MG63 (cell line): ENCODE measurements at regions not wholly inside any gene's neighbourhood (a gene's known extent, or its start where the extent isn't known, plus 50 kb on each side); places are given as distances from the start of the nearest gene placed in this dataset.

Source experiments
- DNase-seq: peaks from one replicate; pipeline ENCODE4 v3.0.0-alpha.2; 2020
- H3K27me3 ChIP-seq: fragments of 250-450 bp; sonication (Bioruptor Pico); 2 replicates; pipeline ENCODE4 v1.5.1; 2020; ENCODE audit warnings: mild to moderate bottlenecking, moderate library complexity
- H3K36me3 ChIP-seq: fragments of 250-450 bp; sonication (Bioruptor Pico); 2 replicates; pipeline ENCODE4 v1.5.1; 2020; ENCODE audit warnings: mild to moderate bottlenecking, moderate library complexity
- H3K4me3 ChIP-seq: fragments of 250-450 bp; sonication (Bioruptor Pico); 2 replicates; pipeline ENCODE4 v1.5.1; 2020; ENCODE audit warnings: mild to moderate bottlenecking, moderate library complexity
- H3K9me3 ChIP-seq: fragments of 250-450 bp; sonication (Bioruptor Pico); 2 replicates; pipeline ENCODE4 v1.5.1; 2020; ENCODE audit warnings: mild to moderate bottlenecking, moderate library complexity

- Histone ChIP-seq H3K36me3 (no peaks in the 10 kb centered on the region), H3K4me3 (no peak overlapping the region), H3K27me3 (peaks cover 3% of the 10 kb centered on the region; the same call in 1 of the 2 replicates), H3K9me3 (no peaks in the 10 kb centered on the region)
- no peak for DNase-seq
These were observed 203.8 kb upstream of the HES1 start for GRCh38 chr3:193932136-193932535.

- no peak for DNase-seq
- no peaks in the 10 kb centered on the region for H3K9me3 ChIP-seq
- H3K4me3 ChIP-seq, result no peak overlapping the region
- H3K36me3 ChIP-seq, result no peaks in the 10 kb centered on the region
- peaks cover 3% of the 10 kb centered on the region; the same call in 1 of the 2 replicates for H3K27me3 ChIP-seq
These were observed 203.4 kb upstream of the HES1 start for GRCh38 chr3:193932576-193932975.

- DNase-seq, result no peak
- Histone ChIP-seq H3K27me3 (peaks cover 3% of the 10 kb centered on the region; the same call in 1 of the 2 replicates), H3K36me3 (no peaks in the 10 kb centered on the region), H3K9me3 (no peaks in the 10 kb centered on the region), H3K4me3 (no peak overlapping the region)
These were observed 202.5 kb upstream of the HES1 start for GRCh38 chr3:193933451-193933850.

DNA sequence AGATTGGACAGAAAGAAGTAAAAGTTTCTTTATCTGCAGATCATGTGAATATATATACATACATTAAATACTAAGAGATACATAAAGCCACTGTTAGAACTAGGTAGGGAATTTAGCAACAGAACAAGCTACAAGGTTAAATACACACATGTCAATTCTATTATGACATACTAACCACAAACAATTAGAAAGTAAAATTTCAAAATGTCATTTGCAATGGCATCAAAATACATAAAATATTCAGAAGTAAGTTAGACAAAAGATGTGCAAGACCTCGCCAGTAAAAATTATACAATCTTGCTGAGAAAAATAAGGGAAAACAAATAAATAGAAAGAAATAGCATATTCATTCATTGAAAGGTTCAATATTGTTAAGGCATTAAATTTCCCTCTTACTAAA is 200.0 kb upstream of the HES1 start:
- no peaks in the 10 kb centered on the region for H3K9me3 ChIP-seq

GRCh38 chr3:193938613-193939012 is 197.3 kb upstream of the HES1 start:
- H3K4me3 ChIP-seq, result no peak overlapping the region
- no peak for DNase-seq
- H3K36me3 ChIP-seq, result no peaks in the 10 kb centered on the region
- no peaks in the 10 kb centered on the region for H3K9me3 ChIP-seq
- H3K27me3 ChIP-seq, result peaks cover 3% of the 10 kb centered on the region; the same call in 1 of the 2 replicates

More for the DNA sequence above, 200.0 kb upstream of the HES1 start:
- no peaks in the 10 kb centered on the region for H3K36me3 ChIP-seq
- DNase-seq, result no peak
- H3K27me3 ChIP-seq, result peaks cover 3% of the 10 kb centered on the region; the same call in 1 of the 2 replicates
- no peak overlapping the region for H3K4me3 ChIP-seq

DNA sequence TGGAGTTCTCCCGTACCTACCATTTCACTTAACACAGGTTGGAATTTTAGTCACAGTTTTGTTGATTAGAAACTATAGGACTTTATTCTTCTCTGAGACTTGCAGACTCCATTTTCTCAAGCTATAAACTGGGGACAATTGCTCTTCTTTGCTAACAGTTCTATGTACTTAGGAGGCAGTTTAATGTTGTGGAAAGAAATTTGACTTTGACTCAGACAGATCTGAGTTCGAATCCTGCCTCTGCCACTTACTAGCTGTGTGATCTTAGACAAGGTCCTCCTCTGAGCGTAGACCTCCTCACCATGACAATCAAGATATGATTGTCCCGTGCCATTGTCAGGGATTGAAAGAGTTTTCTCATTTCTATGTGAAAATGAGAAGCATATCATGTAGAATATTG is 196.4 kb upstream of the HES1 start:
- no peak for DNase-seq
- Histone ChIP-seq H3K27me3 (peaks cover 3% of the 10 kb centered on the region; the same call in 1 of the 2 replicates), H3K4me3 (no peak overlapping the region), H3K36me3 (no peaks in the 10 kb centered on the region), H3K9me3 (no peaks in the 10 kb centered on the region)

DNA sequence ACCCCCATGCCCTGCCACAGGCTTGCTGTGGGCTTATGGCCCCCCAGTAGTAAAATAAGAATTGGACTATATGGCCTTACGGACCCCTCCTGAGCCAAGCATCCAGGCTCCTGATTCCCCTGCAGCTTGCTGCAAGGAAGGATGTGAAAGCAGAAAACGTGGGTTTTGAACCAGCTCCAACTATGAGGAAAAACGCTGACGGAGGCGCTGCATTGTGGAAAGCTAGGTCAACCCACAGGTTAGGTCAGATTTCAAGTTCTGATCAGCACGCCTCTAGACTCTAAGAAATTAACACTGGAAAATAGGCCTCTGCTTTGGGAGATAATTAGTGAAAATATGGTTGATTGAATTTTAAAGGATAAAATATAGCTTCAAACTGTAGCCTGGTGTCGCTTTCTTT is 195.4 kb upstream of the HES1 start:
- no peaks in the 10 kb centered on the region for H3K36me3 ChIP-seq
- H3K9me3 ChIP-seq, result no peaks in the 10 kb centered on the region
- H3K27me3 ChIP-seq, result peaks cover 3% of the 10 kb centered on the region; the same call in 1 of the 2 replicates
- no peak for DNase-seq
- H3K4me3 ChIP-seq, result no peak overlapping the region

DNA sequence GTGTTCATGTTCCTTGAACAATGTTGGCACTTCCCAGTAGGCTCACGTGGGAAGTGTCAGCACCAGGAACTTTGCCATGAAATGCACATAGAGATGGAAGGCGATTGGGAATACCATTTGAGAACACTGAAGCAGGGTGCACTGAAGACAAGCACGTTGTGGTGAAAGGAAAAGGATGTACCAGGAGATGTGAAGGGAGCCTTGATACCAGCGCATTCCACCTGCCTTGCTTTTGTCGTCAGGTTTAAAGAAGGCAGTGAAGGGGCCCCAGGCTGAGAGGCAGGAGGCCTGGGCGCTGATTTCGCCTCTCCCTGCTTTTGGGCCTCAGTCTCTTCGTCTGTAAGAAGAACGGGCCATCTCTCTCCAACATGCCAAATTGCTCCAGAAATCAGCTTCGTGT is 194.5 kb upstream of the HES1 start:
- DNase-seq, result no peak
- Histone ChIP-seq H3K4me3 (no peak overlapping the region), H3K9me3 (no peaks in the 10 kb centered on the region), H3K27me3 (peaks cover 3% of the 10 kb centered on the region), H3K36me3 (no peaks in the 10 kb centered on the region)

GRCh38 chr3:193942516-193943055 is 193.4 kb upstream of the HES1 start:
- H3K4me3 ChIP-seq, result no peak overlapping the region
- no peaks in the 10 kb centered on the region; the same call in 1 of the 2 replicates for H3K27me3 ChIP-seq
- no peaks in the 10 kb centered on the region for H3K9me3 ChIP-seq
- no peaks in the 10 kb centered on the region for H3K36me3 ChIP-seq
- DNase-seq, result no peak

DNA sequence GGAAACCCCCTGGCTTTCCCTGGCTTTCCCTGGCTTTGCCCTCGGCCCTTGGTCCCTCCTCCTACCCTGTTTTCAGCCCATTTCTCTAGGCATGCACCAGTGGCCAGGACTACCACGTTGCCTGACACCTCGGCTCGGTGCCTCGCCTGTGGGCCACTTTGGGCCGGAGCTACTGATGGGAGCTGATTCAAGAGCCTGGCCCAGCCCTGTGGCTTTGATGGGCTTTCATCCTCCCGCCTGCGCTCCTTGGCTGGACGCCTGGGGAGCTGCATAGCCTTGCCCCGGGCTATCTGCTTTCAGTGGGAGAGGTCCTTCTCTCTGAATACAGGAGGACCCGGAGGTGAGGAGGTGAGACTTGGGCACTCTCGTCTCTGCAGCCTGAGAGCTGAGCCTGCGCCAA is 192.7 kb upstream of the HES1 start:
- Histone ChIP-seq H3K9me3 (no peaks in the 10 kb centered on the region), H3K4me3 (no peak overlapping the region), H3K27me3 (no peaks in the 10 kb centered on the region; the same call in 1 of the 2 replicates), H3K36me3 (no peaks in the 10 kb centered on the region)
- DNase-seq, result no peak

GRCh38 chr3:193943851-193944517 is 192.0 kb upstream of the HES1 start:
- Histone ChIP-seq H3K27me3 (no peaks in the 10 kb centered on the region; the same call in 1 of the 2 replicates), H3K9me3 (peaks cover 1% of the 10 kb centered on the region; the same call in 1 of the 2 replicates), H3K4me3 (no peak overlapping the region), H3K36me3 (no peaks in the 10 kb centered on the region)
- no peak for DNase-seq

- H3K36me3 ChIP-seq, result no peaks in the 10 kb centered on the region
- H3K9me3 ChIP-seq, result peaks cover 3% of the 10 kb centered on the region; the same call in 1 of the 2 replicates
- H3K27me3 ChIP-seq, result no peaks in the 10 kb centered on the region; the same call in 1 of the 2 replicates
- no peak overlapping the region for H3K4me3 ChIP-seq
- DNase-seq, result no peak
These were observed 191.4 kb upstream of the HES1 start for GRCh38 chr3:193944518-193944884.

GRCh38 chr3:193945143-193945542 is 190.8 kb upstream of the HES1 start:
- peak; percentile 26 for DNase-seq
- H3K9me3 ChIP-seq, result peaks cover 3% of the 10 kb centered on the region; the same call in 1 of the 2 replicates
- H3K4me3 ChIP-seq, result no peak overlapping the region
- H3K27me3 ChIP-seq, result no peaks in the 10 kb centered on the region; the same call in 1 of the 2 replicates
- H3K36me3 ChIP-seq, result no peaks in the 10 kb centered on the region

GRCh38 chr3:193946945-193947344 is 189.0 kb upstream of the HES1 start:
- no peak for DNase-seq
- Histone ChIP-seq H3K9me3 (peaks cover 3% of the 10 kb centered on the region; the same call in 1 of the 2 replicates), H3K4me3 (no peak overlapping the region), H3K27me3 (no peaks in the 10 kb centered on the region; the same call in 1 of the 2 replicates), H3K36me3 (no peaks in the 10 kb centered on the region)

DNA sequence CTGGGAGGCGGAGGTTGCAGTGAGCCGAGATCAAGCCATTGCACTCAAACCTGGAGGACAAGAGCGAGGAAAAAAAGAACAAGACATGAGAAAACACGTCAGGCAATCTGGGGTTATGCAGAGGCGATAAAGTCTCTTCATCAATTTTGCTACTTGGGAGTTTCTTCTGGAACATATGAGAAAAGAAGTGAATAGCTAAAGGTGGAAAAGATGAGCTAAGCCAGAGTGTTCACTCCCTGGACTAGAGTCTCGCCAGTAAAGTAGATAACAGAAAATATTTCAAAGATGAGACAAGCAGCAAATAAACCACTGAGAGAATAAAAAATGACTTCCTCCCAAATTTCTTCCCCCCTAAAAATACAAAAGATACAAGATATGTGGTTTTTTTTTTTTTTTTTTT is 188.4 kb upstream of the HES1 start:
- Histone ChIP-seq H3K9me3 (peaks cover 3% of the 10 kb centered on the region; the same call in 1 of the 2 replicates), H3K27me3 (no peaks in the 10 kb centered on the region; the same call in 1 of the 2 replicates), H3K4me3 (no peak overlapping the region), H3K36me3 (no peaks in the 10 kb centered on the region)
- no peak for DNase-seq

GRCh38 chr3:193948459-193948858 is 187.5 kb upstream of the HES1 start:
- Histone ChIP-seq H3K36me3 (no peaks in the 10 kb centered on the region), H3K4me3 (no peak overlapping the region), H3K9me3 (peaks cover 6% of the 10 kb centered on the region), H3K27me3 (no peaks in the 10 kb centered on the region; the same call in 1 of the 2 replicates)
- no peak for DNase-seq

DNA sequence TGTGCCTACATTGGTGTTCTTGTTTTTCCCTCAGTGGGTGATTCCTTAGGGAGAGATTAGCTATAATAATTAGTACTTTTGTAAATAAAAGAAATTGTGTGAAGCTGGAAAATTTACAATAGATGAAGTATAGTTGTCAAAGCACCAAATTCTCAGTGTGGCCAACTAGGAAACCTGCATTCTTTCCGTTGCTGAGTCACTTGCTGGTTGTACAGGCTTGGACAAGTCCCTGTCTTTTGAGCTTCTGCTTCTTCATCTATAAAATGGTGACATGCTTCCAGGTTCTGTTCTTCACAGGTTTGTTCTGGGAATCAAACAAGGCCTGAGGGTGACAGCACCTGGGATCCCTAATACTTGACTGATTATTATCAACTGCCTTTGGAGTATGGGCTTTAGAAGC is 184.1 kb upstream of the HES1 start:
- no peaks in the 10 kb centered on the region for H3K36me3 ChIP-seq
- no peak overlapping the region for H3K4me3 ChIP-seq
- peaks cover 22% of the 10 kb centered on the region for H3K9me3 ChIP-seq
- DNase-seq, result no peak
- H3K27me3 ChIP-seq, result no peaks in the 10 kb centered on the region

- no peak for DNase-seq
- no peaks in the 10 kb centered on the region for H3K36me3 ChIP-seq
- H3K27me3 ChIP-seq, result no peaks in the 10 kb centered on the region
- H3K4me3 ChIP-seq, result no peak overlapping the region
- peaks cover 22% of the 10 kb centered on the region for H3K9me3 ChIP-seq
These were observed 181.2 kb upstream of the HES1 start for GRCh38 chr3:193954752-193955151.
